ENCODE measurements at regions not wholly inside any gene's neighbourhood (a gene's known extent, or its start where the extent isn't known, plus 50 kb on each side); places are given as distances from the start of the nearest gene placed in this dataset.

DNA sequence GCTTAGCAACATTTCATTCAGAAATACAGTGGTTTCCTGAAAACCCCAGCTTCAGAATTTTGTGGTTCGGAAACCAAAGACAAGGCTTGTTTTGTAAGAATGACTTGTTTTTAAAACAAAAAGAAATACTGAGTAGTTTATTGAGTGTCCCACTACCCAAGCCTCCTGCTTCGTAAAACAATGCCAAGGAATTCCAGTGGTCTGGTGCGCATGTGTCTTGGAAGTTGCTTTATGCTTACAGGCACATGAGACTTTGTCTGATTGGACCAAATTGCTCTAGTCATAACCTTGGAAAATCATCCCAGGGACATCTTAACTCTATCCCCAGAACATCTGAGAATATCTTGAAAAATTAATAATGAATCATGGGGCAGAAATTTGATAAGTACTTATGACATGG lies 77.1 kb upstream of the FST start:
- H3K27me3 ChIP-seq (ENCODE audit: control insufficient read depth in 4 of 4, insufficient read depth in 4 of 4, low read length in 3 of 4), result no peaks in the 10 kb centered on the region
- no peak overlapping the region for H3K27ac ChIP-seq (ENCODE audit: low read depth in 1 of 2, low read length in 2 of 2)
- H3K4me3 ChIP-seq (ENCODE audit: low read depth in 1 of 3, low read length in 3 of 3), result no peak overlapping the region
- H3K9me3 ChIP-seq (ENCODE audit: control insufficient read depth in 4 of 4, low read length in 3 of 4), result no peaks in the 10 kb centered on the region
- no peak for DNase-seq (ENCODE audit: low spot score)
- no peaks in the 10 kb centered on the region for H3K4me1 ChIP-seq (ENCODE audit: control insufficient read depth in 4 of 4, insufficient read depth in 4 of 4, low read length in 3 of 4)
- TF ChIP-seq FOXA2 (IDR thresholded peaks at IDR 0.05), result no peak
- TF ChIP-seq, protein P1, sequence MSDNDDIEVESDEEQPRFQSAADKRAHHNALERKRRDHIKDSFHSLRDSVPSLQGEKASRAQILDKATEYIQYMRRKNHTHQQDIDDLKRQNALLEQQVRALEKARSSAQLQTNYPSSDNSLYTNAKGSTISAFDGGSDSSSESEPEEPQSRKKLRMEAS (IDR thresholded peaks at IDR 0.05), result no peak
- no peak for TF ChIP-seq FOXA1 (IDR thresholded peaks at IDR 0.05)
- no peak for TF ChIP-seq GABPA (IDR thresholded peaks at IDR 0.05 in 1 of 2, conservative IDR thresholded peaks at IDR 0.05 in 1 of 2)
- no peak for TF ChIP-seq YY1 (IDR thresholded peaks at IDR 0.05)
- TF ChIP-seq, protein P2, sequence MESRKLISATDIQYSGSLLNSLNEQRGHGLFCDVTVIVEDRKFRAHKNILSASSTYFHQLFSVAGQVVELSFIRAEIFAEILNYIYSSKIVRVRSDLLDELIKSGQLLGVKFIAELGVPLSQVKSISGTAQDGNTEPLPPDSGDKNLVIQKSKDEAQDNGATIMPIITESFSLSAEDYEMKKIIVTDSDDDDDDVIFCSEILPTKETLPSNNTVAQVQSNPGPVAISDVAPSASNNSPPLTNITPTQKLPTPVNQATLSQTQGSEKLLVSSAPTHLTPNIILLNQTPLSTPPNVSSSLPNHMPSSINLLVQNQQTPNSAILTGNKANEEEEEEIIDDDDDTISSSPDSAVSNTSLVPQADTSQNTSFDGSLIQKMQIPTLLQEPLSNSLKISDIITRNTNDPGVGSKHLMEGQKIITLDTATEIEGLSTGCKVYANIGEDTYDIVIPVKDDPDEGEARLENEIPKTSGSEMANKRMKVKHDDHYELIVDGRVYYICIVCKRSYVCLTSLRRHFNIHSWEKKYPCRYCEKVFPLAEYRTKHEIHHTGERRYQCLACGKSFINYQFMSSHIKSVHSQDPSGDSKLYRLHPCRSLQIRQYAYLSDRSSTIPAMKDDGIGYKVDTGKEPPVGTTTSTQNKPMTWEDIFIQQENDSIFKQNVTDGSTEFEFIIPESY (IDR thresholded peaks at IDR 0.05), result no peak
- H3K9ac ChIP-seq (ENCODE audit: low read depth in 1 of 2, low read length in 2 of 2), result no peak overlapping the region
- 88% methylated on average over 3 of the region's 3 CpGs for WGBS
- no peaks in the 10 kb centered on the region for H3K36me3 ChIP-seq (ENCODE audit: control insufficient read depth in 4 of 4, insufficient read depth in 3 of 4, low read depth in 1 of 4, low read length in 3 of 4)

GRCh38 chr5:53403758-53404157 lies 76.7 kb upstream of the FST start:
- no peak overlapping the region for H3K4me3 ChIP-seq (ENCODE audit: low read depth in 1 of 3, low read length in 3 of 3)
- H3K27ac ChIP-seq (ENCODE audit: low read depth in 1 of 2, low read length in 2 of 2), result no peak overlapping the region
- TF ChIP-seq, protein P2 (IDR thresholded peaks at IDR 0.05), result no peak
- TF ChIP-seq GABPA (IDR thresholded peaks at IDR 0.05 in 1 of 2, conservative IDR thresholded peaks at IDR 0.05 in 1 of 2) (no peak), RAD21 (IDR thresholded peaks at IDR 0.05) (no peak), NR2F2 (IDR thresholded peaks at IDR 0.05) (no peak), JUND (IDR thresholded peaks at IDR 0.05) (no peak), REST (IDR thresholded peaks at IDR 0.05) (no peak), YY1 (IDR thresholded peaks at IDR 0.05) (no peak), SP1 (IDR thresholded peaks at IDR 0.05) (no peak)
- TF ChIP-seq, protein P3, sequence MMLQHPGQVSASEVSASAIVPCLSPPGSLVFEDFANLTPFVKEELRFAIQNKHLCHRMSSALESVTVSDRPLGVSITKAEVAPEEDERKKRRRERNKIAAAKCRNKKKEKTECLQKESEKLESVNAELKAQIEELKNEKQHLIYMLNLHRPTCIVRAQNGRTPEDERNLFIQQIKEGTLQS (IDR thresholded peaks at IDR 0.05), result no peak
- no peaks in the 10 kb centered on the region for H3K36me3 ChIP-seq (ENCODE audit: control insufficient read depth in 4 of 4, insufficient read depth in 3 of 4, low read depth in 1 of 4, low read length in 3 of 4)
- no peaks in the 10 kb centered on the region for H3K4me1 ChIP-seq (ENCODE audit: control insufficient read depth in 4 of 4, insufficient read depth in 4 of 4, low read length in 3 of 4)
- no peaks in the 10 kb centered on the region for H3K27me3 ChIP-seq (ENCODE audit: control insufficient read depth in 4 of 4, insufficient read depth in 4 of 4, low read length in 3 of 4)
- 65% methylated on average over 2 of the region's 2 CpGs for WGBS
- H3K9me3 ChIP-seq (ENCODE audit: control insufficient read depth in 4 of 4, low read length in 3 of 4), result no peaks in the 10 kb centered on the region
- no peak overlapping the region for H3K9ac ChIP-seq (ENCODE audit: low read depth in 1 of 2, low read length in 2 of 2)
- DNase-seq (ENCODE audit: low spot score), result no peak

Data from liver (tissue), 7 donors.